AG04450 (cell line): ENCODE measurements at regions not wholly inside any gene's neighbourhood (a gene's known extent, or its start where the extent isn't known, plus 50 kb on each side); places are given as distances from the start of the nearest gene placed in this dataset.
"Not testable (repeated sequence)": the region's sequence is repeated elsewhere in the genome, so short reads cannot be mapped to it uniquely, and the experiment has no call there.

Experiments
- CTCF ChIA-PET: fragments of 300-600, 350-600 bp; formaldehyde crosslinking; extraction: SDS; loops from one replicate; lab custom pipeline; 2022; ENCODE audit warnings: antibody characterized with exemption, inconsistent platforms; lab: Charles Lee
- POLR2A ChIA-PET: fragments of 350-600 bp; formaldehyde crosslinking; extraction: SDS; loops from one replicate; lab custom pipeline; 2021; ENCODE audit warnings: antibody characterized with exemption, inconsistent platforms; lab: Yijun Ruan, JAX
- DNase-seq: peaks from one replicate; pipeline ENCODE4 v3.0.0-alpha.2; 2011; ENCODE audit warnings: low read depth, low spot score
- H3K27ac ChIP-seq: one replicate; pipeline ENCODE4 v1.5.1; 2012; ENCODE audit warnings: low read depth, low read length, control low read depth
- H3K27me3 ChIP-seq: one replicate; pipeline ENCODE4 v1.6.0; 2012; ENCODE audit warnings: low read length; ENCODE audit not compliant: control insufficient read depth, insufficient read depth
- H3K4me3 ChIP-seq: 2 replicates; pipeline ENCODE4 v1.5.1; 2011; ENCODE audit warnings: mild to moderate bottlenecking, low read depth, low read length, control low read depth
- H3K9me3 ChIP-seq: 2 replicates; pipeline ENCODE4 v1.5.1; 2012; ENCODE audit warnings: low read length; ENCODE audit not compliant: control insufficient read depth, insufficient read depth
- CTCF ChIP-seq: IDR thresholded peaks from 2 replicates; pipeline ENCODE4 v1.5.1; 2011; ENCODE audit warnings: low read depth, low read length, control low read depth, inconsistent platforms

- CTCF ChIA-PET = no interaction called here
- no peak overlapping the region for H3K4me3 ChIP-seq
Observed at GRCh38 chr9:72454871-72455491, 66.4 kb upstream of the TMC1 start.

GRCh38 chr9:72453797-72454196 is 67.6 kb upstream of the TMC1 start:
- no peak overlapping the region for H3K4me3 ChIP-seq
- ChIA-PET POLR2A (no interaction called here), CTCF (no interaction called here)
- no peaks in the 10 kb centered on the region for H3K27me3 ChIP-seq
- H3K27ac ChIP-seq = no peak overlapping the region
- no peaks in the 10 kb centered on the region for H3K9me3 ChIP-seq
- no peak for DNase-seq
- TF ChIP-seq CTCF = no peak

More at GRCh38 chr9:72454871-72455491, 66.4 kb upstream of the TMC1 start:
- Histone ChIP-seq H3K27ac (no peak overlapping the region), H3K27me3 (no peaks in the 10 kb centered on the region), H3K9me3 (no peaks in the 10 kb centered on the region)
- POLR2A ChIA-PET = no interaction called here
- DNase-seq = no peak
- TF ChIP-seq CTCF = no peak

- CTCF ChIA-PET = not testable (repeated sequence)
Observed at GRCh38 chr9:72446241-72446640, 75.2 kb upstream of the TMC1 start.

GRCh38 chr9:72445306-72445995 is 76.0 kb upstream of the TMC1 start:
- no peak overlapping the region for H3K27ac ChIP-seq
- DNase-seq = no peak
- H3K4me3 ChIP-seq = no peak overlapping the region
- no peaks in the 10 kb centered on the region for H3K9me3 ChIP-seq
- H3K27me3 ChIP-seq = no peaks in the 10 kb centered on the region
- TF ChIP-seq CTCF = no peak
- ChIA-PET POLR2A (no interaction called here), CTCF (no interaction called here)

More at GRCh38 chr9:72446241-72446640, 75.2 kb upstream of the TMC1 start:
- not testable (repeated sequence) for H3K9me3 ChIP-seq, H3K27me3 ChIP-seq, H3K27ac ChIP-seq, H3K4me3 ChIP-seq, DNase-seq
- POLR2A ChIA-PET = interaction anchor here (0.7 kb wide), 1 partner anchor 18 kb away, joined by 10 read pairs; no protein-coding TSS in a partner anchor

GRCh38 chr9:72444435-72444834 is 77.0 kb upstream of the TMC1 start:
- ChIA-PET CTCF (no interaction called here), POLR2A (interaction anchor here (1.5 kb wide), 1 partner anchor 79 kb away, joined by 9 read pairs; the partner anchor contains the start of gene ZFAND5)
- Histone ChIP-seq H3K9me3 (no peaks in the 10 kb centered on the region), H3K27ac (no peak overlapping the region), H3K4me3 (no peak overlapping the region), H3K27me3 (no peaks in the 10 kb centered on the region)
- no peak for TF ChIP-seq CTCF
- no peak for DNase-seq
